ENCODE measurements at regions not wholly inside any gene's neighbourhood (a gene's known extent, or its start where the extent isn't known, plus 50 kb on each side); places are given as distances from the start of the nearest gene placed in this dataset.

DNA sequence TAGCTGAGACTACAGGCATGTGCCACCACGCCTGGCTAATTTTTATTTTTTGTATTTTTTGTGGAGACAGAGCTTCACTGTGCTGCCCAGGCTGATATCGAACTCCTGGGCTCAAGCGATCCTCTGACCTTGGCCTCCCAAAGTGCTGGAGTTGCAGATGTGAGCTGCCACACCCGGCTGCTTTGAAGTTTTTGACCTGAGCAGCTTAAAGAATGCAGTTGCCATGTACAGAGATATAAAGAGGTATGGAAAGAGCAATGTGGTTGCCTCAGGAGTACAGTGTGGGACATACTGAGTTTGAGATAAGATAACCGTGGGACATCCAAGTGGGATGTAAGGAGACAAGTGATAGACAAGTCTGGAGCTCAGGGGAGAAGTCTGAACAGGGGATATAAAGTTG is 82.7 kb upstream of the LSM14A start:
- TF ChIP-seq, protein P1, sequence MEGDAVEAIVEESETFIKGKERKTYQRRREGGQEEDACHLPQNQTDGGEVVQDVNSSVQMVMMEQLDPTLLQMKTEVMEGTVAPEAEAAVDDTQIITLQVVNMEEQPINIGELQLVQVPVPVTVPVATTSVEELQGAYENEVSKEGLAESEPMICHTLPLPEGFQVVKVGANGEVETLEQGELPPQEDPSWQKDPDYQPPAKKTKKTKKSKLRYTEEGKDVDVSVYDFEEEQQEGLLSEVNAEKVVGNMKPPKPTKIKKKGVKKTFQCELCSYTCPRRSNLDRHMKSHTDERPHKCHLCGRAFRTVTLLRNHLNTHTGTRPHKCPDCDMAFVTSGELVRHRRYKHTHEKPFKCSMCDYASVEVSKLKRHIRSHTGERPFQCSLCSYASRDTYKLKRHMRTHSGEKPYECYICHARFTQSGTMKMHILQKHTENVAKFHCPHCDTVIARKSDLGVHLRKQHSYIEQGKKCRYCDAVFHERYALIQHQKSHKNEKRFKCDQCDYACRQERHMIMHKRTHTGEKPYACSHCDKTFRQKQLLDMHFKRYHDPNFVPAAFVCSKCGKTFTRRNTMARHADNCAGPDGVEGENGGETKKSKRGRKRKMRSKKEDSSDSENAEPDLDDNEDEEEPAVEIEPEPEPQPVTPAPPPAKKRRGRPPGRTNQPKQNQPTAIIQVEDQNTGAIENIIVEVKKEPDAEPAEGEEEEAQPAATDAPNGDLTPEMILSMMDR (IDR thresholded peaks at IDR 0.05) = no peak
- no peak for TF ChIP-seq EP300 (IDR thresholded peaks at IDR 0.05)

Data from stomach (tissue), 4 donors.